WERI-Rb-1 (cell line): ENCODE measurements at regions not wholly inside any gene's neighbourhood (a gene's known extent, or its start where the extent isn't known, plus 50 kb on each side); places are given as distances from the start of the nearest gene placed in this dataset.

Experiments
- DNase-seq: peaks from one replicate; pipeline ENCODE4 v3.0.0-alpha.2; 2020
- H3K27ac ChIP-seq: fragments of 250-450 bp; sonication (Bioruptor Pico); 2 replicates; pipeline ENCODE4 v1.5.1; 2020; ENCODE audit warnings: mild to moderate bottlenecking, moderate library complexity
- H3K27me3 ChIP-seq: fragments of 250-450 bp; sonication (Bioruptor Pico); 2 replicates; pipeline ENCODE4 v1.5.1; 2021; ENCODE audit warnings: mild to moderate bottlenecking, low read depth, moderate library complexity; ENCODE audit not compliant: insufficient read depth, severe bottlenecking
- H3K36me3 ChIP-seq: fragments of 250-450 bp; sonication (Bioruptor Pico); 2 replicates; pipeline ENCODE4 v1.5.1; 2020; ENCODE audit warnings: mild to moderate bottlenecking, moderate library complexity
- H3K4me3 ChIP-seq: 2 replicates; pipeline ENCODE4 v1.5.1; 2011; ENCODE audit warnings: low read depth, mild to moderate bottlenecking, control low read depth, low read length
- H3K9me3 ChIP-seq: fragments of 250-450 bp; sonication (Bioruptor Pico); 2 replicates; pipeline ENCODE4 v1.5.1; 2021; ENCODE audit warnings: mild to moderate bottlenecking, moderate library complexity; ENCODE audit not compliant: severe bottlenecking
- CTCF ChIP-seq: IDR thresholded peaks from 2 replicates; pipeline ENCODE4 v1.5.1; 2011; ENCODE audit warnings: low read depth, mild to moderate bottlenecking, control low read depth, inconsistent platforms, low read length

- no peak overlapping the region for H3K27ac ChIP-seq
- no peak overlapping the region for H3K4me3 ChIP-seq
- H3K9me3 ChIP-seq: no peaks in the 10 kb centered on the region
- H3K36me3 ChIP-seq: no peaks in the 10 kb centered on the region
- TF ChIP-seq CTCF: no peak
- DNase-seq: no peak
- H3K27me3 ChIP-seq: no peaks in the 10 kb centered on the region
Measured at GRCh38 chr4:19329631-19330030, 922.1 kb upstream of the SLIT2 start.

- no peaks in the 10 kb centered on the region for H3K27me3 ChIP-seq
- TF ChIP-seq CTCF: no peak
- no peak overlapping the region for H3K27ac ChIP-seq
- no peaks in the 10 kb centered on the region for H3K36me3 ChIP-seq
- no peak for DNase-seq
- no peaks in the 10 kb centered on the region for H3K9me3 ChIP-seq
- no peak overlapping the region for H3K4me3 ChIP-seq
Measured at GRCh38 chr4:19329077-19329476, 922.6 kb upstream of the SLIT2 start.

GRCh38 chr4:19327364-19327763, 924.3 kb upstream of the SLIT2 start:
- Histone ChIP-seq H3K36me3 (no peaks in the 10 kb centered on the region), H3K4me3 (no peak overlapping the region), H3K9me3 (no peaks in the 10 kb centered on the region), H3K27me3 (no peaks in the 10 kb centered on the region), H3K27ac (no peak overlapping the region)
- TF ChIP-seq CTCF: no peak
- no peak for DNase-seq

GRCh38 chr4:19324184-19324583, 927.5 kb upstream of the SLIT2 start:
- no peak for DNase-seq
- Histone ChIP-seq H3K9me3 (no peaks in the 10 kb centered on the region), H3K36me3 (no peaks in the 10 kb centered on the region), H3K27ac (no peak overlapping the region), H3K27me3 (no peaks in the 10 kb centered on the region), H3K4me3 (no peak overlapping the region)
- no peak for TF ChIP-seq CTCF

- Histone ChIP-seq H3K36me3 (no peaks in the 10 kb centered on the region), H3K9me3 (no peaks in the 10 kb centered on the region), H3K27me3 (no peaks in the 10 kb centered on the region), H3K4me3 (no peak overlapping the region), H3K27ac (no peak overlapping the region)
- TF ChIP-seq CTCF: no peak
- no peak for DNase-seq
Measured at GRCh38 chr4:19319607-19320006, 932.1 kb upstream of the SLIT2 start.

GRCh38 chr4:19317377-19317776, 934.3 kb upstream of the SLIT2 start:
- Histone ChIP-seq H3K36me3 (no peaks in the 10 kb centered on the region), H3K27ac (no peak overlapping the region), H3K27me3 (no peaks in the 10 kb centered on the region), H3K9me3 (no peaks in the 10 kb centered on the region), H3K4me3 (no peak overlapping the region)
- TF ChIP-seq CTCF: no peak
- DNase-seq: no peak
